ENCODE measurements at regions not wholly inside any gene's neighbourhood (a gene's known extent, or its start where the extent isn't known, plus 50 kb on each side); places are given as distances from the start of the nearest gene placed in this dataset.

DNA sequence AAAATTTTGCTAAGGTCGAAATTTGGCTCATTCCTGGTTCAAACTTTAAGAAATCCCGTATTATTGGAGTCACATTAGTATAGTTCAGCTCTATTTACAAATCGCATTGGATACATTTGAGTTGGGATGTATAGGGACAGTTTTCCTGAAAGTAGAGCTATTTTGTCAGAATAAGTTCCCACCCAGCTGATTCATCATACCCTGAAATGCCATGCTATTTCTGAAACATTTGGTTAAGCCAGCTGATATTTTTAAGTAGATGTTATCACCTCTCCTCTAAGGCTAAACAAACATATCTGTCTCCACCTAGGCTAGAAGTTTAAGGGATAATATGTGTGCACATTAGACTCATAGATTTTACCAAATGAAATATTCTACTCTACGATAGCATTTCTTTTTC, 226.2 kb upstream of the ARGLU1 start:
- no peak for ATAC-seq
- TF ChIP-seq TOX (CRISPR knock-in tag; IDR thresholded peaks at IDR 0.05; ENCODE audit: borderline replicate concordance) (no peak), BACH2 (CRISPR knock-in tag; IDR thresholded peaks at IDR 0.05; ENCODE audit: borderline replicate concordance) (no peak), ISL1 (CRISPR knock-in tag; IDR thresholded peaks at IDR 0.05) (no peak), SNAI2 (CRISPR knock-in tag; IDR thresholded peaks at IDR 0.05) (no peak), ZFP3 (CRISPR knock-in tag; IDR thresholded peaks at IDR 0.05) (no peak), PPARA (CRISPR knock-in tag; IDR thresholded peaks at IDR 0.05; ENCODE audit: borderline replicate concordance) (no peak), ARNTL (CRISPR knock-in tag; IDR thresholded peaks at IDR 0.05; ENCODE audit: borderline replicate concordance, low read depth) (no peak), OSR1 (CRISPR knock-in tag; IDR thresholded peaks at IDR 0.05) (no peak), CREB5 (CRISPR knock-in tag; IDR thresholded peaks at IDR 0.05; ENCODE audit: low read depth) (no peak), GLIS3 (CRISPR knock-in tag; IDR thresholded peaks at IDR 0.05) (no peak), TSHZ2 (CRISPR knock-in tag; IDR thresholded peaks at IDR 0.05) (no peak), CSDC2 (CRISPR knock-in tag; IDR thresholded peaks at IDR 0.05) (no peak), ZNF565 (CRISPR knock-in tag; conservative IDR thresholded peaks at IDR 0.05; ENCODE audit: low read depth) (no peak), RARB (CRISPR knock-in tag; IDR thresholded peaks at IDR 0.05) (no peak), ZFP30 (CRISPR knock-in tag; IDR thresholded peaks at IDR 0.05) (no peak), TCF4 (CRISPR knock-in tag; IDR thresholded peaks at IDR 0.05; ENCODE audit: borderline replicate concordance) (no peak)
- TF ChIP-seq, protein P1, sequence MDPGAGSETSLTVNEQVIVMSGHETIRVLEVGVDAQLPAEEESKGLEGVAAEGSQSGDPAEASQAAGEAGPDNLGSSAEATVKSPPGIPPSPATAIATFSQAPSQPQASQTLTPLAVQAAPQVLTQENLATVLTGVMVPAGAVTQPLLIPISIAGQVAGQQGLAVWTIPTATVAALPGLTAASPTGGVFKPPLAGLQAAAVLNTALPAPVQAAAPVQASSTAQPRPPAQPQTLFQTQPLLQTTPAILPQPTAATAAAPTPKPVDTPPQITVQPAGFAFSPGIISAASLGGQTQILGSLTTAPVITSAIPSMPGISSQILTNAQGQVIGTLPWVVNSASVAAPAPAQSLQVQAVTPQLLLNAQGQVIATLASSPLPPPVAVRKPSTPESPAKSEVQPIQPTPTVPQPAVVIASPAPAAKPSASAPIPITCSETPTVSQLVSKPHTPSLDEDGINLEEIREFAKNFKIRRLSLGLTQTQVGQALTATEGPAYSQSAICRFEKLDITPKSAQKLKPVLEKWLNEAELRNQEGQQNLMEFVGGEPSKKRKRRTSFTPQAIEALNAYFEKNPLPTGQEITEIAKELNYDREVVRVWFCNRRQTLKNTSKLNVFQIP (CRISPR knock-in tag; IDR thresholded peaks at IDR 0.05; ENCODE audit: borderline replicate concordance, low read depth): no peak
- TF ChIP-seq, protein P2, sequence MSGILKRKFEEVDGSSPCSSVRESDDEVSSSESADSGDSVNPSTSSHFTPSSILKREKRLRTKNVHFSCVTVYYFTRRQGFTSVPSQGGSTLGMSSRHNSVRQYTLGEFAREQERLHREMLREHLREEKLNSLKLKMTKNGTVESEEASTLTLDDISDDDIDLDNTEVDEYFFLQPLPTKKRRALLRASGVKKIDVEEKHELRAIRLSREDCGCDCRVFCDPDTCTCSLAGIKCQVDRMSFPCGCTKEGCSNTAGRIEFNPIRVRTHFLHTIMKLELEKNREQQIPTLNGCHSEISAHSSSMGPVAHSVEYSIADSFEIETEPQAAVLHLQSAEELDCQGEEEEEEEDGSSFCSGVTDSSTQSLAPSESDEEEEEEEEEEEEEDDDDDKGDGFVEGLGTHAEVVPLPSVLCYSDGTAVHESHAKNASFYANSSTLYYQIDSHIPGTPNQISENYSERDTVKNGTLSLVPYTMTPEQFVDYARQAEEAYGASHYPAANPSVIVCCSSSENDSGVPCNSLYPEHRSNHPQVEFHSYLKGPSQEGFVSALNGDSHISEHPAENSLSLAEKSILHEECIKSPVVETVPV (CRISPR knock-in tag; IDR thresholded peaks at IDR 0.05): no peak

DNA sequence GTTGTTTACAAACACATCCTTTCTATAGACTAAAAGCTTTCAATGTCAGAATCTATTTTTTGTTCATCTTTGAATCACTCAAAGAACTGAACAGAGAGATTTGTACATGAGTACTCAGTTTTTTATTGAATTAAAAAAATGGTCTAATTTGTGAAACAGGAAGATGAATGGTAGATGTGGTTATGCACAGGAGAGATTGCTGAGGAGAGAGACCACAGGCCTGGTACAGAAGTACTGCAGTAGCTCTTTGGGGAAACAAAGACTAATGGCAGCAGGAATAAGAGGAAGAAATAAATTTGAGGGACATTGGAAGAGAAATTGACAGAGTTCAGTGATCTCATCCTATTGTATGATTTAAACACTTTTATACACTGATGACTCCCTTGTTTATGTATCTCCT, 222.0 kb upstream of the ARGLU1 start:
- ATAC-seq: no peak
- TF ChIP-seq CREB5 (CRISPR knock-in tag; IDR thresholded peaks at IDR 0.05; ENCODE audit: low read depth) (no peak), TSHZ2 (CRISPR knock-in tag; IDR thresholded peaks at IDR 0.05) (no peak), ZNF8 (CRISPR knock-in tag; IDR thresholded peaks at IDR 0.05) (no peak), OSR1 (CRISPR knock-in tag; IDR thresholded peaks at IDR 0.05) (no peak), PPARA (CRISPR knock-in tag; IDR thresholded peaks at IDR 0.05; ENCODE audit: borderline replicate concordance) (no peak), PATZ1 (CRISPR knock-in tag; IDR thresholded peaks at IDR 0.05; ENCODE audit: borderline replicate concordance) (no peak), ZC3H10 (CRISPR knock-in tag; IDR thresholded peaks at IDR 0.05) (no peak), ISL1 (CRISPR knock-in tag; IDR thresholded peaks at IDR 0.05) (no peak), ESRRG (CRISPR knock-in tag; IDR thresholded peaks at IDR 0.05) (no peak), ZNF565 (CRISPR knock-in tag; conservative IDR thresholded peaks at IDR 0.05; ENCODE audit: low read depth) (no peak), GLIS3 (CRISPR knock-in tag; IDR thresholded peaks at IDR 0.05) (no peak), BACH2 (CRISPR knock-in tag; IDR thresholded peaks at IDR 0.05; ENCODE audit: borderline replicate concordance) (no peak), CSDC2 (CRISPR knock-in tag; IDR thresholded peaks at IDR 0.05) (no peak), ZNF70 (CRISPR knock-in tag; IDR thresholded peaks at IDR 0.05) (no peak)
- TF ChIP-seq, protein P1 (CRISPR knock-in tag; IDR thresholded peaks at IDR 0.05; ENCODE audit: borderline replicate concordance, low read depth): no peak
